GM23338 (cell line): ENCODE measurements at regions not wholly inside any gene's neighbourhood (a gene's known extent, or its start where the extent isn't known, plus 50 kb on each side); places are given as distances from the start of the nearest gene placed in this dataset.

ENCODE experiments used
- CREB1 ChIP-seq: fragments of 250-450 bp; sonication (Bioruptor Pico); IDR thresholded peaks from 2 replicates; pipeline ENCODE4 v1.5.0; 2020; ENCODE audit warnings: low read depth, mild to moderate bottlenecking, moderate library complexity
- EZH2 ChIP-seq: fragments of 200-600 bp; sonication (generic); IDR thresholded peaks from one replicate; pipeline ENCODE4 v1.8.0; 2017; ENCODE audit warnings: antibody characterized with exemption, mild to moderate bottlenecking, low read depth; ENCODE audit not compliant: unreplicated experiment
- EZH2phosphoT487 ChIP-seq: fragments of 200-600 bp; sonication (generic); IDR thresholded peaks from one replicate; pipeline ENCODE4 v1.8.1; 2018; ENCODE audit warnings: antibody characterized with exemption; ENCODE audit not compliant: unreplicated experiment
- JUNB ChIP-seq: IDR thresholded peaks from one replicate; pipeline ENCODE4 v1.6.1; 2016; ENCODE audit warnings: antibody characterized with exemption; ENCODE audit not compliant: unreplicated experiment
- NANOG ChIP-seq: IDR thresholded peaks from 2 replicates; pipeline ENCODE4 v1.6.1; 2016; ENCODE audit warnings: antibody characterized with exemption, borderline replicate concordance
- POLR2AphosphoS5 ChIP-seq: IDR thresholded peaks from 2 replicates; pipeline ENCODE4 v1.6.1; 2016; ENCODE audit warnings: antibody characterized with exemption, low read depth
- STAT1 ChIP-seq: IDR thresholded peaks from one replicate; pipeline ENCODE4 v1.6.1; 2016; ENCODE audit warnings: antibody characterized with exemption; ENCODE audit not compliant: unreplicated experiment
- ZNF114 ChIP-seq: fragments of 250-450 bp; sonication (Bioruptor Pico); IDR thresholded peaks from 2 replicates; pipeline ENCODE4 v1.5.0; 2020; ENCODE audit warnings: mild to moderate bottlenecking, moderate library complexity
- ZNF331 ChIP-seq: fragments of 250-450 bp; sonication (Bioruptor Pico); IDR thresholded peaks from 2 replicates; pipeline ENCODE4 v1.5.0; 2020; ENCODE audit warnings: low read depth, mild to moderate bottlenecking, moderate library complexity
- TF ChIP-seq, protein P1 (sequence below), 2 experiments: fragments of 200-600 bp in 1 of 2; sonication (generic) in 1 of 2; conservative IDR thresholded peaks; 2 replicates each; pipeline versions ENCODE4 v1.5.1 to v1.6.1; 2016 to 2017; ENCODE audit warnings: antibody characterized with exemption in 2 of 2, low read depth in 2 of 2, mild to moderate bottlenecking in 2 of 2, moderate library complexity in 1 of 2
- TF ChIP-seq, protein P2 (sequence below): IDR thresholded peaks from 2 replicates; pipeline ENCODE4 v1.6.1; 2016; ENCODE audit warnings: antibody characterized with exemption
- TF ChIP-seq, protein P3 (sequence below): IDR thresholded peaks from one replicate; pipeline ENCODE4 v1.6.1; 2018; ENCODE audit warnings: antibody characterized with exemption; ENCODE audit not compliant: unreplicated experiment

DNA sequence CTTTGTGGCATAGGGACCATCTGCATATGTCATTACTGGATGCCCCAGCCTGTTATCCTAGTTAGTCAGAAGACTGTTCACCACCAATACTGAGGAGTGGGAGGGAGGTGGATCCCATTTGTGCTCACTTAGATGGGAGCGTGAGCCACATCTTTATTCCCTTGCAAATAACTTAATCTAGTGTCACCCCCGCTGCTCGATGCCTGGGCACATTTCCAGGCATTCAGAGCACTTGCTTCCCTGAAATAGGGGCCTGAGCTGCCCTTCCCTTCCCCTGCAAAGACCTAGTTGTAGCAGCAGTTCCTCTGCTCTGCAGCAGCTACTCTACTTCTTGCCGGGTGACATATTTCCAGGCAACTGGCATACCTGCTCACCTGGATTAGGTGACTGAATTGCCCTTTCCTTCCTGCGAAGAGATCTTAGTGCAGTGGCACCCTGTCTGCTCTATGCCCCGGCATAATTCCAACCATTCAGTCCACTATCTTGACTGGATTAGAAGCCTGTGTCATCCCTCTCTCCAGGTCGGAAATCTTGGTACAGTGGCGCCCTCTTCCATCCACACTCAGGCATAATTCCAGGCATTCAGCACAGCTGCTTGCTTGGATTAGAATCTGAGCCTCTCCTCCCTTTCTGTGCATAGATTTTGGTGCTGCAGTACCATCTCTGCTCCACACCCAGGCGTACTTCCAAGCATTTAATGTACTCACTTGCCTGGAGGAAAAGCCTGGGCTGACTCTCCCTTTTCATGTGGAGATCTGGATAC lies 1389.1 kb upstream of the TMEFF2 start:
- TF ChIP-seq, protein P1, sequence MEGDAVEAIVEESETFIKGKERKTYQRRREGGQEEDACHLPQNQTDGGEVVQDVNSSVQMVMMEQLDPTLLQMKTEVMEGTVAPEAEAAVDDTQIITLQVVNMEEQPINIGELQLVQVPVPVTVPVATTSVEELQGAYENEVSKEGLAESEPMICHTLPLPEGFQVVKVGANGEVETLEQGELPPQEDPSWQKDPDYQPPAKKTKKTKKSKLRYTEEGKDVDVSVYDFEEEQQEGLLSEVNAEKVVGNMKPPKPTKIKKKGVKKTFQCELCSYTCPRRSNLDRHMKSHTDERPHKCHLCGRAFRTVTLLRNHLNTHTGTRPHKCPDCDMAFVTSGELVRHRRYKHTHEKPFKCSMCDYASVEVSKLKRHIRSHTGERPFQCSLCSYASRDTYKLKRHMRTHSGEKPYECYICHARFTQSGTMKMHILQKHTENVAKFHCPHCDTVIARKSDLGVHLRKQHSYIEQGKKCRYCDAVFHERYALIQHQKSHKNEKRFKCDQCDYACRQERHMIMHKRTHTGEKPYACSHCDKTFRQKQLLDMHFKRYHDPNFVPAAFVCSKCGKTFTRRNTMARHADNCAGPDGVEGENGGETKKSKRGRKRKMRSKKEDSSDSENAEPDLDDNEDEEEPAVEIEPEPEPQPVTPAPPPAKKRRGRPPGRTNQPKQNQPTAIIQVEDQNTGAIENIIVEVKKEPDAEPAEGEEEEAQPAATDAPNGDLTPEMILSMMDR (conservative IDR thresholded peaks at IDR 0.05; ENCODE audit: low read depth in 2 of 2), result peak; percentile 59 to 90
- TF ChIP-seq, protein P2, sequence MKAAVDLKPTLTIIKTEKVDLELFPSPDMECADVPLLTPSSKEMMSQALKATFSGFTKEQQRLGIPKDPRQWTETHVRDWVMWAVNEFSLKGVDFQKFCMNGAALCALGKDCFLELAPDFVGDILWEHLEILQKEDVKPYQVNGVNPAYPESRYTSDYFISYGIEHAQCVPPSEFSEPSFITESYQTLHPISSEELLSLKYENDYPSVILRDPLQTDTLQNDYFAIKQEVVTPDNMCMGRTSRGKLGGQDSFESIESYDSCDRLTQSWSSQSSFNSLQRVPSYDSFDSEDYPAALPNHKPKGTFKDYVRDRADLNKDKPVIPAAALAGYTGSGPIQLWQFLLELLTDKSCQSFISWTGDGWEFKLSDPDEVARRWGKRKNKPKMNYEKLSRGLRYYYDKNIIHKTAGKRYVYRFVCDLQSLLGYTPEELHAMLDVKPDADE, result no peak
- TF ChIP-seq JUNB, result no peak
- no peak for TF ChIP-seq POLR2AphosphoS5
- no peak for TF ChIP-seq EZH2phosphoT487
- no peak for TF ChIP-seq ZNF331 (CRISPR knock-in tag)
- no peak for TF ChIP-seq ZNF114 (CRISPR knock-in tag)
- TF ChIP-seq EZH2, result no peak
- no peak for TF ChIP-seq CREB1 (CRISPR knock-in tag)
- no peak for TF ChIP-seq NANOG
- TF ChIP-seq, protein P3, sequence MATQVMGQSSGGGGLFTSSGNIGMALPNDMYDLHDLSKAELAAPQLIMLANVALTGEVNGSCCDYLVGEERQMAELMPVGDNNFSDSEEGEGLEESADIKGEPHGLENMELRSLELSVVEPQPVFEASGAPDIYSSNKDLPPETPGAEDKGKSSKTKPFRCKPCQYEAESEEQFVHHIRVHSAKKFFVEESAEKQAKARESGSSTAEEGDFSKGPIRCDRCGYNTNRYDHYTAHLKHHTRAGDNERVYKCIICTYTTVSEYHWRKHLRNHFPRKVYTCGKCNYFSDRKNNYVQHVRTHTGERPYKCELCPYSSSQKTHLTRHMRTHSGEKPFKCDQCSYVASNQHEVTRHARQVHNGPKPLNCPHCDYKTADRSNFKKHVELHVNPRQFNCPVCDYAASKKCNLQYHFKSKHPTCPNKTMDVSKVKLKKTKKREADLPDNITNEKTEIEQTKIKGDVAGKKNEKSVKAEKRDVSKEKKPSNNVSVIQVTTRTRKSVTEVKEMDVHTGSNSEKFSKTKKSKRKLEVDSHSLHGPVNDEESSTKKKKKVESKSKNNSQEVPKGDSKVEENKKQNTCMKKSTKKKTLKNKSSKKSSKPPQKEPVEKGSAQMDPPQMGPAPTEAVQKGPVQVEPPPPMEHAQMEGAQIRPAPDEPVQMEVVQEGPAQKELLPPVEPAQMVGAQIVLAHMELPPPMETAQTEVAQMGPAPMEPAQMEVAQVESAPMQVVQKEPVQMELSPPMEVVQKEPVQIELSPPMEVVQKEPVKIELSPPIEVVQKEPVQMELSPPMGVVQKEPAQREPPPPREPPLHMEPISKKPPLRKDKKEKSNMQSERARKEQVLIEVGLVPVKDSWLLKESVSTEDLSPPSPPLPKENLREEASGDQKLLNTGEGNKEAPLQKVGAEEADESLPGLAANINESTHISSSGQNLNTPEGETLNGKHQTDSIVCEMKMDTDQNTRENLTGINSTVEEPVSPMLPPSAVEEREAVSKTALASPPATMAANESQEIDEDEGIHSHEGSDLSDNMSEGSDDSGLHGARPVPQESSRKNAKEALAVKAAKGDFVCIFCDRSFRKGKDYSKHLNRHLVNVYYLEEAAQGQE, result no peak
- no peak for TF ChIP-seq STAT1
